ENCODE measurements at regions not wholly inside any gene's neighbourhood (a gene's known extent, or its start where the extent isn't known, plus 50 kb on each side); places are given as distances from the start of the nearest gene placed in this dataset.

DNA sequence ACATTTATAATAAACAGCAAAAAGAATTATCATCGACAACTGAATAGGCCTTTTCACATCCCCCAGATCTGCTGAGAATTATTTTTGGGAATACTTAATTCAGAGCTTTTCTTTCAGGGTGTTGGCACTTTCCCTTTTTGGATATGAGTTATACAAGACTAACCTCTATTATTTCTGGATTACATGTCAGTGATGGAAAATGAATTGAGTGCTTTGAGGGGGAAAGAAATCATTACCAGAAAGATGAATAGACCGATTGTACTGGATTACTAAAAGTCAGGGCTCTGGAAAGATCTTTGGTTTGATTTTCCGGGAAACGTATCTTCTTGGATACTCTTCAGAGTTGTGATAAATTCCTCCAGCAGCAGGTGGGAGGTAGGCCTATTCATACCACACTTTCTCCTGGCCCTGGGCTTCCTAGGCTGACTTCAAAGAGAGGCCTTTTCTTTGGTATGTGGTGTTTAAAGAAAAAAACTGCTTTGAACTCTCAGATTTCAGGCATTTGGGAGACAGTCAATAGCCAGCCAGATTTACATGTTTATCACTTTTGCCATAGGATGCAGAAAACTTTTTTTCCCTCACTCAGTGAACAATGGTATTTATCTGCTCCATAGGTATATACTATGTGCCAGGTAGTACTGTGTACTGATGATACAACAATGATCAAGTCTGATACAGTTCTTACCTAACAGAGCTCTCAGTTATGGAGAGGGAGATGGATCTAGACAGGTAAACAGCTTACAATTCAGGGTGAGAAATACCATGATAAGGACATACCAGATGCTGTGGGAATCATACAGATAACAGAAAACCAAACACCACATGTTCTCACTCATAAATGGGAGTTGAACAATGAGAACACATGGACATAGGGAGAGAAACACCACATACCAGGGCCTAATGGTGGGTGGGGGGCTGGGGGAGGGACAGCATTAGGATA lies 63.3 kb upstream of the ACTR3 start:
- Histone ChIP-seq H3K27ac (ENCODE audit: insufficient read depth, low read length) (no peak overlapping the region), H2AK9ac (replicated peaks; ENCODE audit: low read depth, low read length, poor library complexity) (no peak overlapping the region), H2BK5ac (ENCODE audit: low read depth, low read length, poor library complexity, severe bottlenecking) (no peak overlapping the region), H2AFZ (replicated peaks; ENCODE audit: low read length, poor library complexity) (no peak overlapping the region), H2BK20ac (ENCODE audit: low read depth, low read length) (no peak overlapping the region), H3K9ac (ENCODE audit: low read depth, low read length) (no peak overlapping the region), H3K27me3 (ENCODE audit: control insufficient read depth, insufficient read depth, low read length) (no peaks in the 10 kb centered on the region), H3K4ac (ENCODE audit: low read depth, low read length) (no peak overlapping the region), H3K4me2 (ENCODE audit: low read depth, low read length) (no peak overlapping the region), H2BK15ac (ENCODE audit: low read depth, low read length) (no peak overlapping the region), H4K20me1 (ENCODE audit: insufficient read depth, low read length) (no peaks in the 10 kb centered on the region), H2AK5ac (ENCODE audit: low read depth, low read length) (no peak overlapping the region), H3K36me3 (ENCODE audit: control insufficient read depth, insufficient read depth, low read length) (no peaks in the 10 kb centered on the region), H3K18ac (ENCODE audit: low read depth, low read length) (no peak overlapping the region), H4K91ac (ENCODE audit: insufficient read depth, low read depth, low read length) (no peak overlapping the region), H4K8ac (ENCODE audit: low read depth in 2 of 2, low read length in 2 of 2) (no peak overlapping the region), H3K14ac (replicated peaks; ENCODE audit: low read depth, low read length) (no peak overlapping the region), H3K79me1 (ENCODE audit: low read depth in 1 of 2, low read length in 2 of 2) (no peaks in the 10 kb centered on the region), H2BK120ac (ENCODE audit: low read depth, low read length) (no peak overlapping the region), H3K56ac (ENCODE audit: extremely low read depth, insufficient read depth, low read length) (no peak overlapping the region), H3K23ac (ENCODE audit: low read depth, low read length) (no peak overlapping the region), H3K9me3 (ENCODE audit: control insufficient read depth, insufficient read depth, low read length) (no peaks in the 10 kb centered on the region), H3K4me3 (ENCODE audit: insufficient read depth, low read depth, low read length) (no peak overlapping the region), H3K9me1 (ENCODE audit: insufficient read depth, low read length) (0 out of 2 replicates have a peak, but pooled peaks cover 3% of the 10 kb centered on the region), H4K5ac (ENCODE audit: low read depth, low read length) (no peak overlapping the region), H3K4me1 (ENCODE audit: control insufficient read depth, insufficient read depth, low read length) (peaks cover 2% of the 10 kb centered on the region; the same call in 1 of the 2 replicates)
- BruUV-seq (replicated peaks), result no TSS peak
- WGBS, 2 experiments (ENCODE audit: extremely low coverage in 2 of 2, insufficient read length in 1 of 2), result 57% methylated on average over 1 of the region's 4 CpGs; no CpG with 5 or more reads in 1 of the 2 experiments
- DNase-seq, result no peak
- CTCF ChIA-PET, result no interaction called here
- in situ Hi-C loops (cut with MboI; ENCODE audit: low sequenced_read_pairs) (no loop called here), dilution Hi-C loops (cut with HindIII; ENCODE audit: low sequenced_read_pairs, unreplicated experiment) (no loop called here), intact Hi-C loops (cut with micrococcal nuclease) (no loop called here)
- POLR2A ChIA-PET (ENCODE audit: unreplicated experiment), result no interaction called here
- no peak for ATAC-seq (ENCODE audit: low read depth)
- TF ChIP-seq, protein P1, sequence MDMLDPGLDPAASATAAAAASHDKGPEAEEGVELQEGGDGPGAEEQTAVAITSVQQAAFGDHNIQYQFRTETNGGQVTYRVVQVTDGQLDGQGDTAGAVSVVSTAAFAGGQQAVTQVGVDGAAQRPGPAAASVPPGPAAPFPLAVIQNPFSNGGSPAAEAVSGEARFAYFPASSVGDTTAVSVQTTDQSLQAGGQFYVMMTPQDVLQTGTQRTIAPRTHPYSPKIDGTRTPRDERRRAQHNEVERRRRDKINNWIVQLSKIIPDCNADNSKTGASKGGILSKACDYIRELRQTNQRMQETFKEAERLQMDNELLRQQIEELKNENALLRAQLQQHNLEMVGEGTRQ (IDR thresholded peaks at IDR 0.05; ENCODE audit: low read depth, low read length), result no peak
- TF ChIP-seq, protein P2, sequence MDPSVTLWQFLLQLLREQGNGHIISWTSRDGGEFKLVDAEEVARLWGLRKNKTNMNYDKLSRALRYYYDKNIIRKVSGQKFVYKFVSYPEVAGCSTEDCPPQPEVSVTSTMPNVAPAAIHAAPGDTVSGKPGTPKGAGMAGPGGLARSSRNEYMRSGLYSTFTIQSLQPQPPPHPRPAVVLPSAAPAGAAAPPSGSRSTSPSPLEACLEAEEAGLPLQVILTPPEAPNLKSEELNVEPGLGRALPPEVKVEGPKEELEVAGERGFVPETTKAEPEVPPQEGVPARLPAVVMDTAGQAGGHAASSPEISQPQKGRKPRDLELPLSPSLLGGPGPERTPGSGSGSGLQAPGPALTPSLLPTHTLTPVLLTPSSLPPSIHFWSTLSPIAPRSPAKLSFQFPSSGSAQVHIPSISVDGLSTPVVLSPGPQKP (IDR thresholded peaks at IDR 0.05; ENCODE audit: borderline replicate concordance, low read depth, low read length), result no peak
- TF ChIP-seq MAFK (IDR thresholded peaks at IDR 0.05; ENCODE audit: low read depth, low read length) (no peak), MAZ (IDR thresholded peaks at IDR 0.05; ENCODE audit: borderline replicate concordance, low read depth, low read length) (no peak), FOS (IDR thresholded peaks at IDR 0.05; ENCODE audit: low read depth, low read length) (no peak), RFX5 (IDR thresholded peaks at IDR 0.05; ENCODE audit: low read depth, low read length) (no peak), RAD21 (IDR thresholded peaks at IDR 0.05; ENCODE audit: low read length) (no peak)
- TF ChIP-seq, protein P3, sequence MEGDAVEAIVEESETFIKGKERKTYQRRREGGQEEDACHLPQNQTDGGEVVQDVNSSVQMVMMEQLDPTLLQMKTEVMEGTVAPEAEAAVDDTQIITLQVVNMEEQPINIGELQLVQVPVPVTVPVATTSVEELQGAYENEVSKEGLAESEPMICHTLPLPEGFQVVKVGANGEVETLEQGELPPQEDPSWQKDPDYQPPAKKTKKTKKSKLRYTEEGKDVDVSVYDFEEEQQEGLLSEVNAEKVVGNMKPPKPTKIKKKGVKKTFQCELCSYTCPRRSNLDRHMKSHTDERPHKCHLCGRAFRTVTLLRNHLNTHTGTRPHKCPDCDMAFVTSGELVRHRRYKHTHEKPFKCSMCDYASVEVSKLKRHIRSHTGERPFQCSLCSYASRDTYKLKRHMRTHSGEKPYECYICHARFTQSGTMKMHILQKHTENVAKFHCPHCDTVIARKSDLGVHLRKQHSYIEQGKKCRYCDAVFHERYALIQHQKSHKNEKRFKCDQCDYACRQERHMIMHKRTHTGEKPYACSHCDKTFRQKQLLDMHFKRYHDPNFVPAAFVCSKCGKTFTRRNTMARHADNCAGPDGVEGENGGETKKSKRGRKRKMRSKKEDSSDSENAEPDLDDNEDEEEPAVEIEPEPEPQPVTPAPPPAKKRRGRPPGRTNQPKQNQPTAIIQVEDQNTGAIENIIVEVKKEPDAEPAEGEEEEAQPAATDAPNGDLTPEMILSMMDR (conservative IDR thresholded peaks at IDR 0.05; ENCODE audit: low read depth, low read length), result no peak
